NCI-H524 treated with DMSO at 0.1 percent for 48 hours (cell line): ENCODE measurements at regions not wholly inside any gene's neighbourhood (a gene's known extent, or its start where the extent isn't known, plus 50 kb on each side); places are given as distances from the start of the nearest gene placed in this dataset.
A peak's percentile ranks its signal among the peaks of the same experiment; 100 is the strongest.
"Not testable (repeated sequence)": the region's sequence is repeated elsewhere in the genome, so short reads cannot be mapped to it uniquely, and the experiment has no call there.

Experiments
- DNase-seq: peaks from one replicate; lab custom pipeline; 2025; lab: John Stamatoyannopoulos, UW

DNA sequence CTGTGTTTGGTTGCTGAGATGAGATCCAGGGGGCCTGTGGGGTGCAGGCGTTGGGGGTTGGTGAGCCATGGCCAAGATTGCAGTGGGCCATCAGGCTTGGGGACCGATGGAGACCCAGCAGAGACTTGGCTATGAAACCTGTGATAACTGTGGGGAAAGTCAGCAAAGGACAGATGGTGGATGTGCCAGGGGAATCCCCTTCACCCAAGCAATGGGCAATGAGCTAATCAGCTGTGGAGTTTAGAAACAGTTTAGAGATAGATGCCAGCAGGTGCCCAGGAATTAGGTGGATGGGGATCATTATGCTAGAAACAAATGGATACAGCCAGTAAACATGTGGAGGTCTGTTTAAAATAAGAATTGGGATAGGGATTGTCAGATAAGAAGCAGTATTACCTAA is 151.4 kb upstream of the FERD3L start:
- DNase-seq: peak; percentile 5

DNA sequence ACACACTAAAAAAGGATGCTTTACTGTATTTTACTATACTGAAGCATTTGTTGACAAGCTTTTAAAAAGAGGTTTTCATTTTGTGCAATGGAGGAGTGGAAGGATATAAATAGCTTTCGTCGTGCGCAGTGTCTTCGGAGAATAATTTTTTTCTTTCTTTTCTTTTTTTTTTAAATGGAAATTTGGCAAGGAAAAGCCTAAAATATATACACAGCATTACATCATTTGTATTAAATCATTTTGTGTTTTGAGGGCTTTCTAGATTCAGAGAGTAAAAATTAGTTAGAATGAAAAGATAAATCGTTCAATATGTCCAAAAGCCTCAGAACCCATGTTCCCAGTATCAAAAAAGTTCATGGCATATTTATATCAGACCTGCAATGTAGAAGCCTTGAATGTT is 150.2 kb upstream of the FERD3L start:
- DNase-seq: no peak

DNA sequence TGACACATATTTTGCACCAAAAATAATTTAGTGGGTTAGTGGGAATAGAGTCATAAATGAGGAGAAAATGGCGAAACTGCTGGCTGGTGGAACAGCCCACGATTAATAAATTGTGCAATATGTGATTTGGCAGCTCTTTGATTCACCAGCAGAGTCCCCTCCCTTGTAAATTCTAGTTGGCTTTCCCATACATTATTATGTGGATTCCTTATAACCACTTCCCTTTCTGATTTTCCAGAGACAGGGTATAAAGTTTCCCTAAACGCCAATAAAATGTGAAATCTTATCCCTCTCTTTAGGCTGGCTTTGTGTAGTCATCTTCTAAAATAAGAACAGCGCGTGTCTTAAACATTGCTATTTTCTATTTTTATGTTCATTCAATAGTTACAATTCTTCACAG is 149.4 kb upstream of the FERD3L start:
- DNase-seq: no peak

DNA sequence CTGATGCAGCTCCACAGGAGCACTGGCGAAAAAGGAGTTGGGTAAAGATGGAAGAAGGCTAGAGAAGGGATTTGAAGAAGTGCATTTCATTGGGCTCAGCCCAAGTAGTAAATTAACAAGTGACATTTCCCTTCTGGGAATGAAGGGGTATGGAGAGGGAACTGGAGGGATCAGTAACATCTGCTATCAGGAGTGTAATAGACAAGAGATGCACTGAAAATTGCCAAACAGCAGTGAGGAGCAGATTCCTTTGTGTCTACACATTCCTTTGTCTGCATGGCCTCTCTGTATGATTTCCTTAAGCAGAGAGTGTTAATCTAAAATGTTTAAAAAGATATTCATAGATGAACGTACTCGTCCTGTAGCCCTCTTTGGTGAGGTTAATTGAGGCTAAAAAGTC is 148.2 kb upstream of the FERD3L start:
- DNase-seq: no peak

DNA sequence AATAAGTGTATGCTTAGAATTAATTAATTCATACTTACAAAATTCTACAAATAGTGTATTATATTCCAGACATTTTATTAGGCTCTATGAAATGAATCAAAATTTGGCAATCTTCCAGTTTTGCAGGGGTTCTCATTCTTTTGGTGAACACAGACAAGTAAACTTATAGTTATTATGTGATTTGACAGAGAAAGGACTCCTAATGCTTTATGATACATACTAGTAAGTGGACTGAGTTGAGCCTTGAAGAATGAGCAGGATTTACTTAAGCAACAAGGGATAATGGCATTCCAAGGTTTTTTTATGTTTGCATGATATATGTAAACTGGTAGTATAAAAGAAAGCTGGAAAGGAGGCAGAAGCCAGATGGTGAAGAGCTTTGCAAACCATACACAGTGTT is 145.7 kb upstream of the FERD3L start:
- no peak for DNase-seq

DNA sequence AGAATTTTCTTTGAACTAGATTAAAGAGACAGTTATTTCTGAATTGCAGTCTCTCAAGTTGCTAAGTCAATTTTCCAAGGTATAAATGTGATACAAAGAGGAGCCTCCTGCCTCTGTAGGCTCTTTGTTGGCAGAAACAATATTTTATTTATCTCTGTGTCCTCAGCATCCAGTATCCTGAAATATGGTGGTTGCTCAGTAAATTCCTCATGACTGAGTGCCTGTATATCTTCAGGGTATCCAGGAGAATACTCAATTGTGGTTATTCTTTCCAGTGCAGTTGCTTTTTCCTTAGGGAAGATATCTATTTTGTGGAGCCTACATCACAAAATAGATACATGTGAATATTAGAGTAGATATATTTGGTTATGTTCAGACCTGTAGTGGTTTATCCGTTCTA is 144.8 kb upstream of the FERD3L start:
- DNase-seq: no peak

DNA sequence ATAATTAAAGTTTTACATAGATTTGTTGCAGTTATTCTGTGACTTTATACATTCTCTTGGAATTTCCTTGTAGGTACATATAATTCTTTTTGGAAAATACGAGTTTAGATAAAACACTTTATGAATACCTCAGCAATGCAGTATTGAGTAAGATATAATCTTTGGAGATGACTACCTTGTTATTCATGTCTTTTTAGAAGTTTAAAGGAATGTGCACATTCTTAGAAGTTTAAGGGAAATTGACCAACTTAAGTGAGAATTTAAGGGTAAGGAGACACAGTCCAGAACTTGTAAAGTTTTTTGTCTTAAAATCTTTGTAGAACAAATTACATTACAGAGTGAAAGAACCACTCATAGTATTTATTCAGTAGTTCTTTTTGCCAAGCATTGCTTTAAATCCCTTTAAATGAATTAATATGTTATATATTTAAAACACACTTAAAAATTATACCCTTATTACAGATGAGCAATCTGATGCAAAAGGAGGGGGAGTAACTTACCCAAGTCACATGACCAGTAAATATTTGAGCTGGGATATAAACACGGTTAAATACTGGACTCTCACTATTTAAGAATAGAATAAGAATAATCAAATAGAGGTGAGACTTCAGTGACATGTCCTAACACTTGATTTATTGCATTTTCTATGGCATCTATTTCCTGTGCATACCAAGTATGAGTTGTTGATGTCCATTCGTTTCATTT is 139.5 kb upstream of the FERD3L start:
- DNase-seq: no peak

DNA sequence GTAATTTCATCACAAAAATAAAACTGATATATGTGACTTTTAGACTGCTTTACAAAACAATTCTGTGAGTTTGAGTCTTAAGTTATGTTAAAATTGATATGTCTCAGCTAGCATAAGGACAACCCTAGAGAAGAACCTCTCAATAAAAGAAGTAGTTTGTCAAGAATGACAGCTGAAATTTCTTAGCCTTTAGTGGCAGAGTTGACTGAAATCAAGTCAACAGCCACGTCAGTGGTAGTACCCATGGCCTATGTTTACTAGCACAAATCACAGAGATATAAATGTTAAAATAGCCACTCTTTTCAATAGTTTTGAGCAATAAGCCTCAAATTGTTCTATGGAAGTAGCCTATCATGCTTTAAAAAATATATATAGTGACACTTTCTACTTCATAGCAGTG is 138.9 kb upstream of the FERD3L start:
- no peak for DNase-seq

DNA sequence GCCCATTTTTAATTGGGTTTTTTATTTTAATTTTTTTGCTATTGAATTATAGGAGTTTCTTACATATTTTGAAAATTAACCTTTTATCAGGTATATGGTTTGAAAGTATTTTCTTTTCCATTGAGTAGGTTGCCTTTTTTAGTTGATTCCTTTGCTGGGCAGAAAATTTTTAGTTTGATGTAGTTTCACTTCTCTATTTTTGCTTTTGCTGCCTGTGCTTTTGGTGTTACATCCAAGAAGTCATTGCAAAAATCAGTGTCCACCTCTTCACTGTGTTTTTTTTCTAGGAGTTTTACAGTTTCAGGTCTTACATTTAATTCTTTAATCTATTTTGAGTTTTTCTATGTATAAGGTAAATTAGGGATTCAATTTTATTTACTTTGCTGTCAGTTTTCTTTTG is 129.8 kb upstream of the FERD3L start:
- DNase-seq: no peak

DNA sequence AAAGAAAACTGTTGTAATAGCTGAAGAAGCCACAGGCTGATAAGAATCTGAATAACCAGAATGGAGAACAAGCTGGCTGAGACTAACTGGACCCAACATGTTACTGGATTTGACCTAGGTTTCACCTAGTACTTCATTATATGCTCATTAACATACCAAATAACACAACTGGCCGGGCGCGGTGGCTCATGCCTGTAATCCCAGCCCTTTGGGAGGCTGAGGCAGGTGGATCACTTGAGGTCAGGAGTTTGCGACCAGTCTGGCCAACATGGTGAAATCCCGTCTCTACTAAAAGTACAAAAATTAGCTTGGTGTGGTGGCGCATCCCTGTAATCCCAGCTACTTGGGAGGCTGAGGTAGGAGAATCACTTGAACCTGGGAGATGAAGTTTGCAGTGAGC is 127.1 kb upstream of the FERD3L start:
- not testable (repeated sequence) for DNase-seq

DNA sequence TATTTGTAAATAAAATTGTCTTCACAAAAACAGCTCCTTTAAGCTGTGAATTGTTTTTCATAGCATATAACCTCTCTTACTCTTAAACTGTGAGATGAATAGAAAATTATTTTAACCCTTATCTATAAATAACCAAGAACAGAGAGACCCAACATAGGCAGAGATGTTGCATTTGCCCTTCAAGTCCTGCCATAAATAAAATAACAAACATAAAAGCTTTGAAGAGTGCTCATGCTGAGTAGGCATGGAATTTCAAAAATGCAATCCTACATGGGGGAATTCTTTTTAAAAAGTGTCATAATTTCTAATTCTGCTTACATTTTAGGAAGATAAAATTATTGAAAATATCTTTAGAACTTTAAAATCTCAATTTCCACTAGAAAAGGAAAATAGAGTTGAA is 124.1 kb upstream of the FERD3L start:
- no peak for DNase-seq

DNA sequence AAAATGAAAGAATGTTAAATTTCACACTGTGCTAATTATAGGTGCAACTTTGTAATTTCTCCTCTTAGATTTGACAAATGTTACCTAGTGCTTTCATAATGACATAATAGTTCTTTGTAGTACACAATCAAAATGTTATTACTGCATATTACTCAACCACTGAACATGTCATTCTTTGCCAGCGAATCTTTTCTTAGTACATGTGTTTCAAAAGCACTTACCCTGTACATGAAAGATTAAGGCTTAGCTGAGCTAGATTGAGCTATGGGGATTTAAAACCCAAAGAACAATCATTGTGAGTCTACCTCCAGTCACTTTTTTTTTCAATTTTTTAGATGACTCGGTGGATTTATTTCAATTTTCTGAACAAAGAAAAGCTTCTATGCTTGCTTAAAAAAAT is 123.5 kb upstream of the FERD3L start:
- no peak for DNase-seq

DNA sequence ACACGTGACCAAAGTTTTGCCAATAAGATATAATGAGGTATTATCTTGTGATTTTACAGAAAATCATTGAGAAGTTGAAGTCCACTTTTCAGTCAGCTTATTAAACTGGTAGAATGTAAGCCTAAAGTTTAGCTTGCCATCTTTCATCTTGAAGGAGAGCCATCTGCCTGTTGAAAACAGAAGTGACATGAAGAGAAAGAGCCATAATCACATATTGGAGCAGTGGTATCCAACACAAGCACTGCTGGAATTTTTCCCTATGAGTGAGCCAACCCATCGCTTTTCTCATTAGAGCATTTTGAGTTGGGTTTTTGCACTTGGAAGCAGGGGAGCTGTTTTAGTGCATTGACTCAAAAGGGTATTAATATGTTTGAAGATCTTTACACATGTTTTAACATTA is 117.6 kb upstream of the FERD3L start:
- DNase-seq: no peak

DNA sequence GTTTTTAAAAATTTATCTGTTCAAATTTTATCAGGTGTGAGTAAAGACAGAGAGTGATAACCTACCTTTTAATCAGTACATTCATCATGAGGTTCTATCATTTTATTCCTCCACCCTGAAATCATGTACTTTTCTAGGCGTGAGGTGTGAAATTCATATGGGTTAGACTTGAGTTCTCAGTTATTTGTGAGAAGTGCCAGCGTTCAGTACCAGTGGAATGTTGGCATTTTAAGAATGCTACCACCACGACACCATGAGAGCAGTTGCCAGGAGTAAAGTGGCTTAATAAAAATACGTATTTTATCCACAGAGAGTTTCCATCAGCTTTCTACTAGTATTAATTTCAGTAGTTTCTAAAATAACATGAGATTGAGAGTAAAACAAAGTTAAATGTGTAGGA is 104.1 kb upstream of the FERD3L start:
- no peak for DNase-seq

DNA sequence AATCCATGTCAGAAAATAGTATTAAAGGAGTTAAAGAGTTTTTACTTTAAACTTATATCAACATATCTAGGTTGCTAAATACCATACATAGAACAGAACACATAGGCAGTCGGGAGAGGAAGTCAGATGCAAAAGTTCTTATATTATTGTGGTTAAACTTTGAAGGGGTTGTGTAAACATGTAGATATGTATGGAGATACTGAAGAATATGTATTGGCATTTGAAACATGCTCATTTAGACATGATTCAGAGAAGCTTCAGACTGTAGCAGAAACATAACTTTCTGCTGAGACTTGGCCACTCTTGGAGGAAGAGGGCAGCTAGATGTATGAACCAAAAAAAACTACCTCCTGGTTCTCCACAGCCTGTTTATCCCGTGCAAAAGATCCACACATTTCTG is 103.5 kb upstream of the FERD3L start:
- DNase-seq: no peak

DNA sequence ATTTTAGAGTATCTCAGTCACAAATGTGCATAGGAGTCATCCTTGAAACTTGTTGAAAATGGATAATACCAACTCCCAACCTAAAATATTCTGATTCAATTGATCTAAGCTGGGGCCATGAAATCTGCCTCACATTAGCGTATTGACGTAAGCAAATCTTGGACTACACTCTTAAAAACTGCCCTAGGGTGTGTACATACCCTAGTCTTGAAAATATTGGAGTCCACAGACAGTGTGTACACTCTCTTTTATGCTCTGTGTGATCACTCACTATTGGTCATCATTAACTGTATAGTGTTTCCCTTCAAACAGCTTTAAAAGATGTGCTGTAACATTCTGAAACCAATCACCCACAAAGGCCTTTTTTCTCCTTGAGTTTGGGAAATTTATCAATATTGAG is 102.9 kb upstream of the FERD3L start:
- no peak for DNase-seq

DNA sequence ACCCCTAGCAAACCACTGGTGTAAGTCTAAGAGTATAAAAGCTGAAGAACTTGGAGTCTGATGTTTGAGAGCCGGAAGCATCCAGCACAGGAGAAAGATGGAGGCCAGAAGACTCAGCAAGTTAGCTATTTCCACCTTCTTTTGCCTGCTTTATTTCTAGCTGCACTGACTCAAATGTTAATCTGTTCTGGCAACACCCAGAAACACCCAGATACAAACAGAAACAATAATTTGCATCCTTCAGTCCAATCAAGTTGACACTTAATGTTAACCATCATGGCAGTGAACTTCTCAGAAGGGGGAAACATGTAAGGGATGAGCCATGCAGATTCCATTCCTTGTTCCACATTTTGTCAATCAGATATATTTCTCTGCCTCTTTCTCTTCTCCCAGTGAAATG is 101.8 kb upstream of the FERD3L start:
- DNase-seq: no peak

DNA sequence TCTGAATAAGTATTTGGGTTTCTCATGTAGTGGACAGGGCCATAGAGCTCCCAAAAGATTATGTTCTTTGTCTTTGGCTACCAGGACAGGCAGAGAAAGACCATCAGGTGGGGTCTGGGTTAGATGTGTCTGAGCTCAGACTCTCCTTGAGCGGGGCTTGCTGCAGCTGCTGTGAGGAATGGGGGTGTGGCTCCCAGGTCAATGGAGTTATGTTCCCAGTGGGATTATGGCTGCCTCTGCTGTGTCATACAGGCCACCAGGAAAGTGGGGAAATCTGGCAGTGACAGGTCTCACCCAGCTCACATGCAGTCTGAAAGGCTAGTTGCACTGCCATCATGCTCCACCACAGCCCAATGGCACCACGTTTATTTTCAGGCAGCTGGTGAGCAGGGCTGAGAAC is 97.0 kb upstream of the FERD3L start:
- no peak for DNase-seq

DNA sequence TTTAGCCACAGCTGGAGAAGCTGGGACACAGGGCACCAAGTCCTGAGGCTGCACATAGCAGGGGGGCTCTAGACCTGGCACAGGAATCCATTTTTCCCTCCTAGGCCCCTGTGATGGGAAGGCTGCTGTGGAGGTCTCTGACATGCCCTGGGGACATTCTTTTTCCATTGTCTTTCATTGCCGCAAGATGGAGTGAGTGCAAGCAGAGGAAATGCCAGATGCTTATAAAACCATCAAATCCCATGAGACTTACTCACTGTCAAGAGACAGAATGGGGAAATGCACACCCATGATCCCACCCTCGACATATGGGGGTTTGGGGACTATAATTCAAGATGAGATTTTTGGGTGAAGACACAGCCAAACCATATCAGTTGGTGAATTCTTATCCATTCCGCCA is 94.7 kb upstream of the FERD3L start:
- no peak for DNase-seq

DNA sequence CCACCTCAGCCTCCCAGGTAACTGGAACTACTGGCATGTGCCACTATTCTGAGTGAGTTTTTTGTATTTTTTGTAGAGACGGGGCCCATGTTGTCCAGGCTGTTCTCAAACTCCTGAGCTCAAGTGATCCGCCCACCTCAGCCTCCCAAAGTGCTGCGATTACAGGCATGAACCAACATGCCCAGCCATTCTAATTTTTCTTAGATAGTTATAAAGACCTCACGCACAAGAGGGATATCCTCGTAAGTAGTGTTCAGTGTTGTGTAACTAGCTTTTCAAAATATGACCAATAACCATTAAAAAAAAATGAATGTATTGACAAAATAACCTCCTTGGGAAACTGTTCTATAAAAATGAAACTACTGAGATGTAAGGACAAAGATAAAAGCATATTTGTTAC is 90.5 kb upstream of the FERD3L start:
- no peak for DNase-seq

DNA sequence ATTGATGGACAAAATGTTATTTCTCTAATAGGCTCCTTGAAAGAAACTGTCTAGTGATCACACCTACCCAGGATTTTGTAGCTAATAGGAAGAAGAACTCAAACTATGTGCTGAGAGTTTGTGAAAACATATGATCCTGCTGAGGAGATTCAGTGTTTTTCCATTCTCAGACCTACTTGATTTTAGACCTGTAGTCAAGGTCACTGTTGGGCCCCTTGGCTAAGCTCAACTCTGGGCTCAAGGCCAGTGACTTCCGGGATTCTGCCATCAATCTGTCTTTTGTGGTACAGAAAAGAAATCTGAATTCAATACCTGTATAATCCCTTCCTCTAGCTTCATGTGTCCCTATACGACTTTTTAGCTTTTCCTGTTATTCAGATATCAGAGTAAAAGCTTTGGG is 79.7 kb upstream of the FERD3L start:
- DNase-seq: no peak

DNA sequence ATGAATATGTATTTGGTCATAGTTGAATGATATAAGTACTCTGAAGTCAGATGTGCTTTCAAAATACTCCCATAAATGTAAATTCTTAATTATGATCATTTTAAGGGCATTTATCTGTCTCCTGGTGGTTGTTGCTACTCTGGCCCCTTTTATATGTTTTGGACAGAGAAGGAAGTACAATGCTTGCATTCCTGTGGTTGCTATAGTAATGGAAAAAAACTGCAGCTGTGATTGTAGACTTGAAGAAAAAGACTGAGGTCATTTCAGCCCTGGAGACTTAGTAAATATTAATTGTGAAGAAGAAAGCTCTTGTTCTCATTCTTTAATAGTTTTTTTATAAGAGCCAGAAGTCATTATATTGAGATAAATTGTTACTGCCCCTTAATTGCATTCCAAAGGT is 70.2 kb upstream of the FERD3L start:
- no peak for DNase-seq

DNA sequence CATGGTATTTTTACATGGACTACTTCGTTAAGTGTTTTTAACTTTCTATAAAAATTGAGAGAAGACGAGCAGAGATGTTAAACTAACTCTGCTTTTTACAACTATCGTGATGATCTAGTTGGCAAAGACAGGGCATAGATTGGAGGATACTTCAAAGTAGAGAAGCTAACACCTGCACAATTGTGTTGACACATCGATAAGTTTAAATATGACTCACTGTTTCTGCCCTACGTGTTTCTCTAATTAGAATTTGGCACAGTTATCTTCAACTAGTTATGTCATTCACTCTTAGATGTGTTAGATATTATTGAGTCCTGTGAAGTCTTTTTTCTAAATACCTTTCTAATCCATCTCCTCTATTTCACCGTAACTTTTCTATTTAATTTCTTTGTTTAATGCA is 68.5 kb upstream of the FERD3L start:
- DNase-seq: no peak

DNA sequence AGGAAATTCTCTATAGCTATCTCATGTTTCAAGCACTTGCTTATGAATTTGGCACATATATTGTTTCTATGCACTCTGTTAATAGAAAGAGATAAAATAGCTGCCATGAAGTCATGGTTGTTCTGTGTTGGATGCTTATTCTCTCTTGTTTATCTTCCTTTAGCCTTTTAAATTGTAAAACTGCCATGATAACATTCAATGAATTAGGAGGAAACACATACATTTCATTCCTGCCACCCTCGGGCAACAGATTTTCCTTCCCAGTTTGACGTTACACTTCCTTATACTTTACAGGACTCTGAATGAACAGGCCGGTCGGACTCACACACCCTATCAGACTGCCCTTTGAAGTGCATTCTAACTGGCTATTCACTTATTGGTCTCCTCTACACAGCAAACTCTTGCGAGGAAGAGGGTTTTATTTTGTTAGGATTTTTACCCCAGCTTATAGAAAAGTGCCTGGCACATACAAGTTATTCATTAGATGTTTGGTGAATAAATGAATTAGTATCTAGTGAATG is 65.7 kb upstream of the FERD3L start:
- no peak for DNase-seq
